Panc1 (cell line): ENCODE measurements at regions not wholly inside any gene's neighbourhood (a gene's known extent, or its start where the extent isn't known, plus 50 kb on each side); places are given as distances from the start of the nearest gene placed in this dataset.

ENCODE experiments used
- ATAC-seq: fragments of 200-7000 bp; cut with Tn5 transposase; 2 replicates; pipeline ENCODE4 v1.9.1; 2020; ENCODE audit warnings: mild to moderate bottlenecking, moderate library complexity
- BruUV-seq: library from RNA; stranded (reverse); fragments of 400-500 nt; replicated peaks from 2 replicates; lab custom pipeline; 2021; lab: Mats Ljungman, UMichigan
- CTCF ChIA-PET: fragments of 300-600 bp; sonication (Branson Sonifier 250); formaldehyde crosslinking; loops from one replicate; lab custom pipeline; 2022; ENCODE audit warnings: antibody characterized with exemption; lab: Charles Lee
- POLR2A ChIA-PET: fragments of 300-600 bp; sonication (Branson Sonifier 250); formaldehyde crosslinking; loops from one replicate; lab custom pipeline; 2022; ENCODE audit warnings: antibody characterized with exemption; lab: Charles Lee
- DNase-seq: peaks from one replicate; pipeline ENCODE4 v3.0.0-alpha.2; 2010; ENCODE audit warnings: low read depth, low spot score
- H3K27ac ChIP-seq: 2 replicates; pipeline ENCODE4 v1.5.1; 2011; ENCODE audit warnings: mild to moderate bottlenecking, low read length, inconsistent platforms
- H3K27me3 ChIP-seq: fragments of 200-500 bp; sonication (Bioruptor generic); 2 replicates; pipeline ENCODE4 v1.6.0; 2014; ENCODE audit warnings: low read length, inconsistent platforms; ENCODE audit not compliant: control insufficient read depth, insufficient read depth
- H3K36me3 ChIP-seq: fragments of 200-500 bp; sonication (Bioruptor generic); 2 replicates; pipeline ENCODE4 v1.5.1; 2014; ENCODE audit warnings: inconsistent platforms, mild to moderate bottlenecking, low read length, moderate library complexity; ENCODE audit not compliant: control insufficient read depth, insufficient read depth
- H3K4me1 ChIP-seq: 2 replicates; pipeline ENCODE4 v1.5.1; 2011; ENCODE audit warnings: inconsistent platforms, mild to moderate bottlenecking, low read length, moderate library complexity; ENCODE audit not compliant: control insufficient read depth, insufficient read depth
- H3K4me3 ChIP-seq, 2 experiments: 2 replicates each; pipeline ENCODE4 v1.5.1; 2011 to 2012; ENCODE audit warnings: low read depth in 2 of 2, low read length in 2 of 2, mild to moderate bottlenecking in 2 of 2, inconsistent platforms in 1 of 2, moderate library complexity in 1 of 2
- H3K9me3 ChIP-seq: fragments of 200-500 bp; sonication (Bioruptor generic); 2 replicates; pipeline ENCODE4 v1.5.1; 2014; ENCODE audit warnings: low read depth, mild to moderate bottlenecking, inconsistent platforms, low read length, moderate library complexity; ENCODE audit not compliant: control insufficient read depth, insufficient read depth
- POLR2AphosphoS5 ChIP-seq: IDR thresholded peaks from 2 replicates; pipeline ENCODE4 v1.6.1; 2012; ENCODE audit warnings: mild to moderate bottlenecking, low read depth, low read length, moderate library complexity
- SIN3A ChIP-seq: IDR thresholded peaks from 2 replicates; pipeline ENCODE4 v1.6.1; 2012; ENCODE audit warnings: low read depth, mild to moderate bottlenecking, low read length, moderate library complexity, borderline replicate concordance; ENCODE audit not compliant: insufficient read depth
- TCF7L2 ChIP-seq: IDR thresholded peaks from 2 replicates; pipeline ENCODE4 v1.6.1; 2011; ENCODE audit warnings: mild to moderate bottlenecking, low read depth, low read length, inconsistent platforms
- in situ Hi-C: cut with HindIII; loops from 2 replicates; pipeline ENCODE4 v1.10.0; 2016; ENCODE audit warnings: low sequenced_read_pairs, low pct_unique_long_range_greater_than_20kb
- intact Hi-C: fragments of 100-400 bp; cut with micrococcal nuclease; formaldehyde crosslinking; loops from one replicate; pipeline ENCODE4 v1.10.0; 2022; ENCODE audit not compliant: unreplicated experiment
- TF ChIP-seq, protein P1 (sequence below), 2 experiments: IDR thresholded peaks; 2 replicates each; pipeline ENCODE4 v1.6.1; 2011 to 2012; ENCODE audit warnings: low read depth in 2 of 2, control low read depth in 1 of 2, low read length in 1 of 2, mild to moderate bottlenecking in 1 of 2, moderate library complexity in 1 of 2; ENCODE audit not compliant: insufficient read depth in 1 of 2
- TF ChIP-seq, protein P2 (sequence below): fragments of 450-650 bp; IDR thresholded peaks from 2 replicates; pipeline ENCODE4 v1.5.1; 2017; ENCODE audit warnings: mild to moderate bottlenecking

DNA sequence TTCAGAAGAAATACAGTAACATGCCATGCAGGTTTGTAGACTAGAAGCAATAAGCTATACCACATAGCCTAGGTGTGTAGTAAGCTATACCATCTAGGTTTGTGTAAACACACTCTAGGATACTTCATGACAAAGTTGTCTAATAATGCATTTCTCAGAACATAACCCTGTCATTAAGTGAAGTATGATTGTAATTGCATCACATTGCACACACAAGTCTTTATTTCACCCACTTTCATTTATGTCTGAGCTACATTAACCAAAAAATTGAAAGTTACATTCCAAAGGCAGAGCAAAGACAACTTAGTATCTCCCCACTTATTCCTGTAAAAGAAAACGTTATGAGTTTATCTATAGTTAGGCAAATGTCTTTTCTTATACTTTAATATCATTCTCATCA lies 64.5 kb upstream of the ATF3 start:
- Histone ChIP-seq H3K4me3 (no peak overlapping the region), H3K9me3 (no peaks in the 10 kb centered on the region), H3K27ac (no peak overlapping the region), H3K27me3 (peaks cover 6% of the 10 kb centered on the region; the same call in 1 of the 2 replicates), H3K36me3 (no peaks in the 10 kb centered on the region), H3K4me1 (no peaks in the 10 kb centered on the region)
- ChIA-PET CTCF (no interaction called here), POLR2A (no interaction called here)
- no TSS peak for BruUV-seq
- TF ChIP-seq, protein P1, sequence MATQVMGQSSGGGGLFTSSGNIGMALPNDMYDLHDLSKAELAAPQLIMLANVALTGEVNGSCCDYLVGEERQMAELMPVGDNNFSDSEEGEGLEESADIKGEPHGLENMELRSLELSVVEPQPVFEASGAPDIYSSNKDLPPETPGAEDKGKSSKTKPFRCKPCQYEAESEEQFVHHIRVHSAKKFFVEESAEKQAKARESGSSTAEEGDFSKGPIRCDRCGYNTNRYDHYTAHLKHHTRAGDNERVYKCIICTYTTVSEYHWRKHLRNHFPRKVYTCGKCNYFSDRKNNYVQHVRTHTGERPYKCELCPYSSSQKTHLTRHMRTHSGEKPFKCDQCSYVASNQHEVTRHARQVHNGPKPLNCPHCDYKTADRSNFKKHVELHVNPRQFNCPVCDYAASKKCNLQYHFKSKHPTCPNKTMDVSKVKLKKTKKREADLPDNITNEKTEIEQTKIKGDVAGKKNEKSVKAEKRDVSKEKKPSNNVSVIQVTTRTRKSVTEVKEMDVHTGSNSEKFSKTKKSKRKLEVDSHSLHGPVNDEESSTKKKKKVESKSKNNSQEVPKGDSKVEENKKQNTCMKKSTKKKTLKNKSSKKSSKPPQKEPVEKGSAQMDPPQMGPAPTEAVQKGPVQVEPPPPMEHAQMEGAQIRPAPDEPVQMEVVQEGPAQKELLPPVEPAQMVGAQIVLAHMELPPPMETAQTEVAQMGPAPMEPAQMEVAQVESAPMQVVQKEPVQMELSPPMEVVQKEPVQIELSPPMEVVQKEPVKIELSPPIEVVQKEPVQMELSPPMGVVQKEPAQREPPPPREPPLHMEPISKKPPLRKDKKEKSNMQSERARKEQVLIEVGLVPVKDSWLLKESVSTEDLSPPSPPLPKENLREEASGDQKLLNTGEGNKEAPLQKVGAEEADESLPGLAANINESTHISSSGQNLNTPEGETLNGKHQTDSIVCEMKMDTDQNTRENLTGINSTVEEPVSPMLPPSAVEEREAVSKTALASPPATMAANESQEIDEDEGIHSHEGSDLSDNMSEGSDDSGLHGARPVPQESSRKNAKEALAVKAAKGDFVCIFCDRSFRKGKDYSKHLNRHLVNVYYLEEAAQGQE (IDR thresholded peaks at IDR 0.05; ENCODE audit: insufficient read depth in 1 of 2, low read depth in 2 of 2, low read length in 1 of 2), result no peak
- TF ChIP-seq POLR2AphosphoS5, result no peak
- TF ChIP-seq TCF7L2, result no peak
- TF ChIP-seq, protein P2, sequence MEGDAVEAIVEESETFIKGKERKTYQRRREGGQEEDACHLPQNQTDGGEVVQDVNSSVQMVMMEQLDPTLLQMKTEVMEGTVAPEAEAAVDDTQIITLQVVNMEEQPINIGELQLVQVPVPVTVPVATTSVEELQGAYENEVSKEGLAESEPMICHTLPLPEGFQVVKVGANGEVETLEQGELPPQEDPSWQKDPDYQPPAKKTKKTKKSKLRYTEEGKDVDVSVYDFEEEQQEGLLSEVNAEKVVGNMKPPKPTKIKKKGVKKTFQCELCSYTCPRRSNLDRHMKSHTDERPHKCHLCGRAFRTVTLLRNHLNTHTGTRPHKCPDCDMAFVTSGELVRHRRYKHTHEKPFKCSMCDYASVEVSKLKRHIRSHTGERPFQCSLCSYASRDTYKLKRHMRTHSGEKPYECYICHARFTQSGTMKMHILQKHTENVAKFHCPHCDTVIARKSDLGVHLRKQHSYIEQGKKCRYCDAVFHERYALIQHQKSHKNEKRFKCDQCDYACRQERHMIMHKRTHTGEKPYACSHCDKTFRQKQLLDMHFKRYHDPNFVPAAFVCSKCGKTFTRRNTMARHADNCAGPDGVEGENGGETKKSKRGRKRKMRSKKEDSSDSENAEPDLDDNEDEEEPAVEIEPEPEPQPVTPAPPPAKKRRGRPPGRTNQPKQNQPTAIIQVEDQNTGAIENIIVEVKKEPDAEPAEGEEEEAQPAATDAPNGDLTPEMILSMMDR, result no peak
- TF ChIP-seq SIN3A, result no peak
- in situ Hi-C loops, result no loop called here
- no peak for DNase-seq
- no peak for ATAC-seq
- intact Hi-C loops, result no loop called here

DNA sequence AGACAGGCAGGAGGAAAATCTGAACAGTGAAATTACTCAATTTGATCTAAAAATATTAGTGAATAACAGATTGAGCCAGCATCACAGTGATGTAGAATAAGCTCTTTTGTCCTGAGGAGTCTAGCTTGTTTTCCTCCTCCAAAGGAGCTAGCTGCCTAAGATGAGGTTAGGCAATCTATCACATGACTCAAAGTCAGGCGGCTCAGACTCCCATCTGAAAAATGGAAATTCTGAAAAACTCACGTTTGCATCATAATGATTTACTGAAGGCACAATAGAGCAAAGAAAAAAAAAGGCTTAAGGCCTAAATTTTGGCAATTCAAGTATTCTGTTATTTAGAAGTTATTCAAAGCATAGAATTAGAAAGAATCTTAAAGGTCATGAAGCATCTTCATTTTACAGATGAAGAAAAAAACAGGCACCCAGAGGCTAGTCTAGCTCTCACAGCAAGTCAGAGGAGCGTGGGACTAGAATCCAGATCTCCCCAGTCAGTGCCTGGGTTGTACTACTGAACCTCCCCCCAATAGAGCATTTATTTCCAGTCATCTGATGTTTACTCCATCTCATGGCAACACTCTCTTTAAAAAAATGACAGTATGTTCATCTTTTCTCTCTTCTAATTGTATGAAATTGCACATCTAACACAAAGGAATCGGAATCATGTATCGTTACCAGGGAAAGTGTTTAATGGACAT lies 62.5 kb upstream of the ATF3 start:
- in situ Hi-C loops, result no loop called here
- BruUV-seq, result no TSS peak
- intact Hi-C loops, result no loop called here

More for the DNA sequence above, 62.5 kb upstream of the ATF3 start:
- TF ChIP-seq, protein P2, result no peak
- TF ChIP-seq POLR2AphosphoS5, result no peak
- TF ChIP-seq, protein P1 (IDR thresholded peaks at IDR 0.05; ENCODE audit: insufficient read depth in 1 of 2, low read depth in 2 of 2, low read length in 1 of 2), result no peak
- TF ChIP-seq TCF7L2, result no peak
- no peak for TF ChIP-seq SIN3A
- no peak overlapping the region for H3K27ac ChIP-seq
- H3K36me3 ChIP-seq, result no peaks in the 10 kb centered on the region
- H3K4me1 ChIP-seq, result no peaks in the 10 kb centered on the region
- no peak overlapping the region for H3K4me3 ChIP-seq
- peaks cover 6% of the 10 kb centered on the region; the same call in 1 of the 2 replicates for H3K27me3 ChIP-seq
- no peaks in the 10 kb centered on the region for H3K9me3 ChIP-seq
- no peak for ATAC-seq
- ChIA-PET CTCF (no interaction called here), POLR2A (no interaction called here)
- DNase-seq, result no peak
